SKM-1 treated with dmso at 0.1 percent for 144 hours (cell line): ENCODE measurements at regions not wholly inside any gene's neighbourhood (a gene's known extent, or its start where the extent isn't known, plus 50 kb on each side); places are given as distances from the start of the nearest gene placed in this dataset.
"Not testable (repeated sequence)": the region's sequence is repeated elsewhere in the genome, so short reads cannot be mapped to it uniquely, and the experiment has no call there.

Experiments used
- DNase-seq: peaks from one replicate; lab custom pipeline; 2025; ENCODE audit not compliant: unreplicated experiment; lab: John Stamatoyannopoulos, UW

GRCh38 chr20:55103188-55103587 lies 627.8 kb downstream of the DOK5 start:
- DNase-seq: no peak

DNA sequence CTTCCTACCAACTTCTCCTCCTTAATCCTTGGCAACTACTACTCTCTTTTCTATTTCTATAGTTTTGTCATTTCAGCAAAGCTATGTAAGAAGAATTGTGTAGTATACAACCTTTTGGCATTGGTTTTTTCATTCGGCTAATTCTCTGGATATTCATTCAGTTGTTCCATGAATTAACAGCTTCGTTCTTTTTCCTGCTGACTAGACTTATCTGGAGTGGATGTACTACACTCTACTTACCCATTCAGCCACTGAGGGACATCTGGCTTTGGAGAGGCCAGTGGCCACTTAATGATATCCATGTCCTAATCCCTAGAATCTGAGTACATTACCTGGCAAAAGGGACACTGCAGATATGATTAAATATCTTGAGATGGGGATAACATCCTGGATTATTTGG lies 623.9 kb downstream of the DOK5 start:
- no peak for DNase-seq

DNA sequence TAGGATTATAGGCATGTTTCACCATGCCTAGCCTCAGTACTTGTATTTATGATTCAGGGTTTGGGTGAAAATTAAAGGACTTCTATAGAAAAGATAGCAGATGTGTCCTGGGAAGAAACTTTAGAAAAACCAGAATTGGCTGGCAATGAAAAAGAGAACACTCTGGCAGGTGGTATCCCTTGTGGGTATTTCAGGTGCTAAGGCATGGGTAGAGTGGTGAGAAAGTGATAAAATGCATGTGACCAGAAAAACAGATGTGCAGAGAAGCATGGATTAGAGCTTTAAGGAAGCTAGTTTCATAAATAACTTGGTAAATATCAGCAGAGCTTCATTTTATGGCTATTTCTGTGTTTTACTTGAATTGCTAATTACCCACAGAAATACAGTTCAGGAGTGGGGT lies 622.2 kb downstream of the DOK5 start:
- DNase-seq: no peak

- DNase-seq: no peak
Measured at GRCh38 chr20:55095745-55096400, 620.5 kb downstream of the DOK5 start.

DNA sequence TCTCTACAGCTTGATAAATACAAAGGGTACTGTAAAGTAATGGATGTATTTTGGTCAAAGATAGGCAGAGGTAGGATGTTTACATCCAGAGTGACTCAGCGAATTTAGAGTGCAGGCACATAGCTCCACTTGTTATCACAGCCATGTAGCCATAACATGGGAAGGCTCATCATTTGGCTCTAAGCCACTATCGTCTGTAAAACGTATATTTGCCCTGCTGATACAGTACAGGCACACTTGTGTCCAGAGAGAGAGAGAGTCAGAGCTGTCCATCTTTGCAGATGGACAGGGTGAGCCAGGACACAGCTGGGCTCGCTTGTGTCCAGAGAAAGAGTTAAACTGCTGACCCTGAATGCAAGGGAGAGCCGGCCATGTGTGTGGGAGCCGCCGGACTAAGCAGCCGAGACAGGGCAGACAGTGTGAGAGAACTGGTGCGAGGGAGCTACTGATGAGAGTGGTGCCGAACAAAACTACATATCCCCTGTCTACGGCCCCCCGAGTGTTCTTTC lies 619.0 kb downstream of the DOK5 start:
- no peak for DNase-seq

GRCh38 chr20:55090286-55090685 lies 614.9 kb downstream of the DOK5 start:
- no peak for DNase-seq

- DNase-seq: no peak
Measured at GRCh38 chr20:55086421-55086820, 611.0 kb downstream of the DOK5 start.

GRCh38 chr20:55079917-55080316 lies 604.5 kb downstream of the DOK5 start:
- DNase-seq: no peak

GRCh38 chr20:55074266-55074840 lies 599.0 kb downstream of the DOK5 start:
- DNase-seq: not testable (repeated sequence)

DNA sequence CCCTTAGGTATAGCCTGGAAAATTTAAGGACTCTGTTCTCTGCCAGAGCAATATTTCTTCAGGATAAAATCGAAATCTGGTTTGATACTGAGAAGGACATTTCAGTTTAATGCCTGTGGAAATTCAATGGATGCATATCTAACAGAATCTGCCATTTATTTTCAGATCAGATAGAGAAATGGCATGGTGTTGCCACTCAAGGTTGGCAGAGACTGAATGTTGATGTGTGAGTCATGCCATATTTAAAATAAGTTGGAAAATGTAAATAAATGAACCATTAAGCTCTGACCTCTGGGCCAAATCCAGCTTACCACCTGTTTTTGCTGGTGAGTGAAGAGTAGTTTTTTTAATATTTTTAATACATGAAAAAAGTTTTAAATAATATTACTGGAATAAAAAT lies 594.6 kb downstream of the DOK5 start:
- DNase-seq: no peak

- no peak for DNase-seq
Measured at GRCh38 chr20:55067158-55067825, 591.9 kb downstream of the DOK5 start.

GRCh38 chr20:55058938-55059337 lies 583.5 kb downstream of the DOK5 start:
- no peak for DNase-seq

DNA sequence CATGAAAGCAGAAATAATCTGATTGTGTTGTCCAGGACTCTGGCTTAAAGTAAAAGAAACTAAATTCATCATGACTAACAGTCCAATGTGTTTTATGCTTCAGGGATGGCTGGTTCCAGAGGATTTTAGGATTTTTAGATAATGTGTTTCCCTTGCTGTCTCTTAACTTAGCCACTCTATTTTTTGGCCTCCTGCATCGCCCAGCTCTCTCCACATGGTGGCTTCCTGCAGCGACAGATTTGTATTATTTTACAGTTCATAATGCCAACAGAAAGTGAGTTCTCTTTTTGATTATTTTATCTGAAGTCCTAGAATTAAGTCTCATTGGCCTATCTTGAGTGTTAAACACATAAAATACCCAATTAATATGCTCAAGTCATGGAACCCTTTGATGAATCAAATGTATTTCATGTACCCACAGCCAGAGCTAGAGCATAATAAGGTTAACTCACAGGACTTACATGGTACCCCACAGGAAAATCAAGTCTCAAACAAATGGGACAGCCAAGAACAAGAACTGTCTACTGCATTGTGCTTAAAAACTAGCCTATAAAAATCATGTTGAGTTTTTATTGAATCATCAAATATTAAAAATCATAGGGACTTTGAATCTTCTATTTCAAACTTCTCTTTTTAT lies 582.5 kb downstream of the DOK5 start:
- DNase-seq: no peak

- no peak for DNase-seq
Measured at GRCh38 chr20:55054453-55054852, 579.1 kb downstream of the DOK5 start.

- DNase-seq: no peak
Measured at GRCh38 chr20:55053389-55053788, 578.0 kb downstream of the DOK5 start.

- DNase-seq: no peak
Measured at GRCh38 chr20:55052459-55052858, 577.1 kb downstream of the DOK5 start.

GRCh38 chr20:55038684-55039083 lies 563.3 kb downstream of the DOK5 start:
- no peak for DNase-seq

GRCh38 chr20:55031971-55032370 lies 556.6 kb downstream of the DOK5 start:
- no peak for DNase-seq

DNA sequence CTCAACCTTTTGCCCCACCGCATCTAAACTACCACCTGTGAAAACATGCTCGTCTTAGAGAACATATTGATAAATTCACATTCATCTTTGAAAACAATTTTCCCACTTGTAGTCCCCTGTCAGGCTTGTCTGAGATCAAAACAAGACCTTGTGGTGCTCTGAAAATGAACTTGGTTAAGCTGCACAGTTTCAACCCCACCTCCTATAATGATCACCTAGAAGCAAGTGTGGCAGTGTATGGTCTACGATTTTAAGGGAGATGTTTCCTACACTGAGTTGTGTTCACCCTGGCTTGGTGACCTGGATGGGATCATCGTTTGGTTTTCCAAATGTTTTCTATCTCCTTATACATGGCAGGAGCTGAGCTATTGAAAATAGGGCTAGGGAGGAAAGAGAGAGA lies 539.4 kb downstream of the DOK5 start:
- no peak for DNase-seq

GRCh38 chr20:55010761-55011160 lies 535.4 kb downstream of the DOK5 start:
- DNase-seq: no peak

DNA sequence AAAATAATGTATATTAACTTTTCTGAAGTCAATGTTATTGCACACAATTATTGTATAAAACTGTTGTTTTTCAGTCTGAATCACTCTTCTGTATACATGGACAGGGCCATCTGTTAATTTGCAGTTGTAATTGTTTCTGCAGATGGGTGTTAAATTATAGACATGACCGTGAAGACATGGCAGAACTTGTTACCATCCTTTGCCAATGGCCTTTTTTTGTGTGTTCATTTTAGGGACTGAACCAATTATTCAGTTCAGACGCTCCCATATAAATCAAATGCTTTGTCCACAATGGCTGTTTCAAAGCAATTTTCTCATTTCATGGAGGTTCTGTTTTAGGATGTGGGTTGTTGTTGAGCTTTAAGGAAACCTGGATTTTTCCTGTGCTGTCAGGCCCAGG lies 533.7 kb downstream of the DOK5 start:
- no peak for DNase-seq

GRCh38 chr20:55004044-55004443 lies 528.7 kb downstream of the DOK5 start:
- DNase-seq: no peak
